DND-41 (cell line): ENCODE measurements at regions not wholly inside any gene's neighbourhood (a gene's known extent, or its start where the extent isn't known, plus 50 kb on each side); places are given as distances from the start of the nearest gene placed in this dataset.

ENCODE experiments used
- ATAC-seq: fragments of 200-7000 bp; cut with Tn5 transposase; 3 replicates; pipeline ENCODE4 v1.9.1; 2021; ENCODE audit warnings: low read depth; ENCODE audit not compliant: insufficient read depth
- DNase-seq: peaks from one replicate; pipeline ENCODE4 v3.0.0-alpha.2; 2020
- H2AFZ ChIP-seq: 2 replicates; pipeline ENCODE4 v1.6.0; 2012; ENCODE audit warnings: low read depth, low read length
- H3K27ac ChIP-seq: 2 replicates; pipeline ENCODE4 v1.5.1; 2012; ENCODE audit warnings: low read length, inconsistent platforms
- H3K27me3 ChIP-seq: fragments of 200-600 bp; sonication (generic); 2 replicates; pipeline ENCODE4 v1.6.0; 2012; ENCODE audit warnings: low read length, mild to moderate bottlenecking, inconsistent platforms; ENCODE audit not compliant: insufficient read depth, poor library complexity
- H3K36me3 ChIP-seq: 2 replicates; pipeline ENCODE4 v1.5.1; 2012; ENCODE audit warnings: low read length, inconsistent platforms; ENCODE audit not compliant: insufficient read depth
- H3K4me1 ChIP-seq: 2 replicates; pipeline ENCODE4 v1.5.1; 2012; ENCODE audit warnings: mild to moderate bottlenecking, low read length; ENCODE audit not compliant: insufficient read depth
- H3K4me2 ChIP-seq: 2 replicates; pipeline ENCODE4 v1.6.0; 2012; ENCODE audit warnings: mild to moderate bottlenecking, moderate library complexity, low read length, inconsistent platforms; ENCODE audit not compliant: insufficient read depth
- H3K4me3 ChIP-seq, 2 experiments: fragments of 200-600 bp in 1 of 2; shearing (Covaris generic) in 1 of 2; 2 replicates each; pipeline ENCODE4 v1.5.1; 2012 to 2016; ENCODE audit warnings: inconsistent platforms in 2 of 2, low read length in 2 of 2, mild to moderate bottlenecking in 2 of 2, low read depth in 1 of 2, moderate library complexity in 1 of 2
- H3K79me2 ChIP-seq: 2 replicates; pipeline ENCODE4 v1.6.0; 2012; ENCODE audit warnings: low read length, inconsistent platforms; ENCODE audit not compliant: insufficient read depth
- H3K9ac ChIP-seq: 2 replicates; pipeline ENCODE4 v1.6.0; 2012; ENCODE audit warnings: low read depth, mild to moderate bottlenecking, inconsistent platforms, low read length, moderate library complexity
- H3K9me3 ChIP-seq: 2 replicates; pipeline ENCODE4 v1.5.1; 2012; ENCODE audit warnings: low read length, moderate library complexity, mild to moderate bottlenecking, inconsistent platforms; ENCODE audit not compliant: insufficient read depth, severe bottlenecking
- H4K20me1 ChIP-seq: 2 replicates; pipeline ENCODE4 v1.6.0; 2012; ENCODE audit warnings: low read length; ENCODE audit not compliant: insufficient read depth
- CTCF ChIP-seq: IDR thresholded peaks from 2 replicates; pipeline ENCODE4 v1.5.1; 2012; ENCODE audit warnings: borderline replicate concordance, low read length, moderate library complexity, mild to moderate bottlenecking; ENCODE audit not compliant: poor library complexity, severe bottlenecking; ENCODE audit errors: extremely low read depth
- EZH2 ChIP-seq: IDR thresholded peaks from 3 replicates; pipeline ENCODE4 v1.6.1; 2012; ENCODE audit warnings: borderline replicate concordance, low read depth, mild to moderate bottlenecking, moderate library complexity, low read length, inconsistent platforms; ENCODE audit not compliant: severe bottlenecking

GRCh38 chr2:45331410-45331786 lies 279.7 kb downstream of the SRBD1 start:
- H3K27ac ChIP-seq: no peak overlapping the region
- H2AFZ ChIP-seq: no peak overlapping the region
- H3K4me1 ChIP-seq: no peaks in the 10 kb centered on the region
- H3K9ac ChIP-seq: no peak overlapping the region
- H3K36me3 ChIP-seq: no peaks in the 10 kb centered on the region
- H4K20me1 ChIP-seq: no peaks in the 10 kb centered on the region
- DNase-seq (no peak), ATAC-seq (no peak)
- no peak overlapping the region for H3K4me2 ChIP-seq
- no peak overlapping the region for H3K4me3 ChIP-seq
- TF ChIP-seq EZH2 (no peak), CTCF (no peak)
- H3K79me2 ChIP-seq: no peaks in the 10 kb centered on the region
- no peaks in the 10 kb centered on the region for H3K27me3 ChIP-seq
- peaks cover 2% of the 10 kb centered on the region for H3K9me3 ChIP-seq

- no peak overlapping the region for H3K27ac ChIP-seq
- peaks cover 2% of the 10 kb centered on the region for H3K9me3 ChIP-seq
- H2AFZ ChIP-seq: no peak overlapping the region
- H3K4me3 ChIP-seq: no peak overlapping the region
- no peak overlapping the region for H3K9ac ChIP-seq
- DNase-seq (no peak), ATAC-seq (no peak)
- no peaks in the 10 kb centered on the region for H3K4me1 ChIP-seq
- H4K20me1 ChIP-seq: no peaks in the 10 kb centered on the region
- H3K27me3 ChIP-seq: no peaks in the 10 kb centered on the region
- no peak overlapping the region for H3K4me2 ChIP-seq
- TF ChIP-seq CTCF (no peak), EZH2 (no peak)
- no peaks in the 10 kb centered on the region for H3K36me3 ChIP-seq
- H3K79me2 ChIP-seq: no peaks in the 10 kb centered on the region
Observed at GRCh38 chr2:45330637-45331409, 280.2 kb downstream of the SRBD1 start.

- H3K9ac ChIP-seq: no peak overlapping the region
- TF ChIP-seq CTCF (no peak), EZH2 (no peak)
- no peaks in the 10 kb centered on the region for H3K36me3 ChIP-seq
- DNase-seq (no peak), ATAC-seq (no peak)
- H3K4me3 ChIP-seq: no peak overlapping the region
- H2AFZ ChIP-seq: no peak overlapping the region
- no peaks in the 10 kb centered on the region for H3K79me2 ChIP-seq
- no peak overlapping the region for H3K27ac ChIP-seq
- H3K4me1 ChIP-seq: no peaks in the 10 kb centered on the region
- H3K27me3 ChIP-seq: no peaks in the 10 kb centered on the region
- H3K9me3 ChIP-seq: peaks cover 2% of the 10 kb centered on the region
- no peaks in the 10 kb centered on the region for H4K20me1 ChIP-seq
- H3K4me2 ChIP-seq: no peak overlapping the region
Observed at GRCh38 chr2:45330108-45330507, 281.0 kb downstream of the SRBD1 start.
